Heart right ventricle (tissue), 16 donors: ENCODE measurements at regions not wholly inside any gene's neighbourhood (a gene's known extent, or its start where the extent isn't known, plus 50 kb on each side); places are given as distances from the start of the nearest gene placed in this dataset.

ENCODE experiments used
- ATAC-seq, 8 donors: fragments of 200-7000 bp; cut with Tn5 transposase; one replicate each; pipeline ENCODE4 v1.9.1; 2020; ENCODE audit warnings: mild to moderate bottlenecking in 8 of 8, moderate library complexity in 8 of 8, moderate number of reproducible peaks in 1 of 8
- DNase-seq, 2 donors: peaks; one replicate each; pipeline ENCODE4 v3.0.0-alpha.2; 2020
- H3K27ac ChIP-seq, 10 donors: fragments of 200-600 bp; sonication (generic) in 2 of 10; one replicate each; pipeline versions ENCODE4 v1.5.0 to v1.8.0; 2020 to 2022; ENCODE audit warnings: mild to moderate bottlenecking in 3 of 10
- H3K27me3 ChIP-seq, 7 donors: fragments of 200-600 bp; one replicate each; pipeline ENCODE4 v1.8.0; 2021 to 2022; ENCODE audit warnings: mild to moderate bottlenecking in 2 of 7
- H3K36me3 ChIP-seq, 9 donors: fragments of 200-600 bp; sonication (generic) in 1 of 9; one replicate each; pipeline versions ENCODE4 v1.5.0 to v1.8.0; 2020 to 2022; ENCODE audit warnings: mild to moderate bottlenecking in 2 of 9
- H3K4me1 ChIP-seq, 9 donors: fragments of 200-600 bp; sonication (generic) in 1 of 9; one replicate each; pipeline versions ENCODE4 v1.5.0 to v1.8.0; 2020 to 2022; ENCODE audit warnings: mild to moderate bottlenecking in 4 of 9
- H3K4me3 ChIP-seq, 10 donors: fragments of 200-600 bp; sonication (generic) in 2 of 10; one replicate each; pipeline versions ENCODE4 v1.5.0 to v1.8.0; 2020 to 2022; ENCODE audit warnings: mild to moderate bottlenecking in 7 of 10, moderate library complexity in 2 of 10
- H3K9me3 ChIP-seq, 11 donors: fragments of 200-600 bp in 10 of 11; sonication (generic) in 2 of 11; one replicate each; pipeline versions ENCODE4 v1.5.0 to v1.8.0; 2013 to 2022; ENCODE audit warnings: mild to moderate bottlenecking in 2 of 11, control low read depth in 1 of 11, moderate library complexity in 1 of 11
- CTCF ChIP-seq, 9 donors: fragments of 200-600 bp; sonication (generic) in 2 of 9; IDR thresholded peaks; one replicate each; pipeline versions ENCODE4 v1.5.0 to v1.8.0; 2021 to 2022; ENCODE audit warnings: antibody characterized with exemption in 9 of 9, mild to moderate bottlenecking in 5 of 9, moderate library complexity in 1 of 9
- WGBS, 2 donors: extraction: QIAGEN DNeasy Blood & Tissue Kit; methylation state at CpG; one replicate each; pipeline ENCODE4 v1.1.7; 2013; ENCODE audit warnings: inconsistent platforms in 1 of 2; 5-methylcytosine and 5-hydroxymethylcytosine counted together
- intact Hi-C, 10 donors: fragments of 100-400 bp; cut with DNase I; formaldehyde crosslinking; loops; one replicate each; pipeline versions ENCODE4 v1.11.1 to v1.14.2; 2022
- donor health status: Arrhythmogenic right ventricular cardiomyopathy.
- donor health status: ischemic (EF 13 %, LVEDD 7.1; RV severe dilation, severe dysfunction).
- donor health status: healthy with polysubstance abuse.
- donor health status: DM: no; HTN: yes; CAD: no.
- donor health status: DM: no; HTN: no; CAD: no.
- donor health status: ischemic (EF 25% LVEDD 6.9; RV normal size, moderate dysfunction).
- donor health status: ischemic (EF 25% LVEDD 5.7; RV mildly dilated, moderate dysfunction).
- donor health status: healthy.
- donor health status: DM: yes; HTN: yes; CAD: no.
- donor health status: Ischemic cardiomyopathy.
- donor health status: ischemic (EF 35%, LVEDD 5.7; RV mildly dilated, moderate dysfunction).
- donor health status: nonischemic (EF 11% LVEDD 7.7; RV severe dilation, severe dysfunction).
- donor health status: DM: yes; HTN: yes; CAD: no.
- donor health status: PGD.
- donor health status: ischemic (EF 29% LVEDD 5.4; RV normal size, mild dysfunction).
- donor health status: nonischemic (EF 23%, LVEDD 6.1; RV moderate dilation, normal function).

- no peaks in the 10 kb centered on the region for H3K4me1 ChIP-seq
- no peak overlapping the region for H3K27ac ChIP-seq
- ATAC-seq (no peak), DNase-seq (no peak)
- H3K9me3 ChIP-seq, result peaks cover 0 to 11% (median 0%) of the 10 kb centered on the region in 11 donors
- WGBS, 2 donors, result 62 to 69% methylated on average over 6 of the region's 6 CpGs
- H3K36me3 ChIP-seq, result no peaks in the 10 kb centered on the region
- H3K27me3 ChIP-seq, result no peaks in the 10 kb centered on the region
- TF ChIP-seq CTCF (IDR thresholded peaks at IDR 0.05), result no peak
- H3K4me3 ChIP-seq, result no peak overlapping the region
- intact Hi-C loops, result no loop called here
Observed at GRCh38 chr5:7015586-7016256, 302.5 kb downstream of the TENT4A start.

GRCh38 chr5:7016999-7017747 lies 303.9 kb downstream of the TENT4A start:
- intact Hi-C loops, result no loop called here
- H3K27me3 ChIP-seq, result no peaks in the 10 kb centered on the region
- no peak for TF ChIP-seq CTCF (IDR thresholded peaks at IDR 0.05)
- ATAC-seq (no peak), DNase-seq (no peak)
- H3K27ac ChIP-seq, result no peak overlapping the region
- H3K36me3 ChIP-seq, result no peaks in the 10 kb centered on the region
- H3K4me3 ChIP-seq, result no peak overlapping the region
- H3K9me3 ChIP-seq, result peaks cover 0 to 25% (median 6%) of the 10 kb centered on the region in 11 donors
- 59 to 60% methylated on average over 10 of the region's 10 CpGs for WGBS, 2 donors
- no peaks in the 10 kb centered on the region for H3K4me1 ChIP-seq

GRCh38 chr5:7018198-7018597 lies 305.0 kb downstream of the TENT4A start:
- DNase-seq (no peak), ATAC-seq (no peak)
- 61 to 64% methylated on average over 5 of the region's 5 CpGs for WGBS, 2 donors
- no peak overlapping the region for H3K27ac ChIP-seq
- no peak for TF ChIP-seq CTCF (IDR thresholded peaks at IDR 0.05)
- H3K27me3 ChIP-seq, result no peaks in the 10 kb centered on the region
- intact Hi-C loops, result no loop called here
- H3K9me3 ChIP-seq, result peaks cover 0 to 36% (median 17%) of the 10 kb centered on the region in 11 donors
- no peak overlapping the region for H3K4me3 ChIP-seq
- no peaks in the 10 kb centered on the region for H3K4me1 ChIP-seq
- H3K36me3 ChIP-seq, result no peaks in the 10 kb centered on the region

- TF ChIP-seq CTCF (IDR thresholded peaks at IDR 0.05), result no peak
- no peak overlapping the region for H3K27ac ChIP-seq
- DNase-seq (no peak), ATAC-seq (no peak)
- intact Hi-C loops, result no loop called here
- peaks cover 0 to 40% (median 18%) of the 10 kb centered on the region in 11 donors for H3K9me3 ChIP-seq
- H3K4me3 ChIP-seq, result no peak overlapping the region
- no peaks in the 10 kb centered on the region for H3K27me3 ChIP-seq
- H3K4me1 ChIP-seq, result no peaks in the 10 kb centered on the region
- no peaks in the 10 kb centered on the region for H3K36me3 ChIP-seq
Observed at GRCh38 chr5:7018601-7019000, 305.4 kb downstream of the TENT4A start.
